ENCODE measurements at regions not wholly inside any gene's neighbourhood (a gene's known extent, or its start where the extent isn't known, plus 50 kb on each side); places are given as distances from the start of the nearest gene placed in this dataset.
A peak's percentile ranks its signal among the peaks of the same experiment; 100 is the strongest.

GRCh38 chr4:130485371-130485770 is 1389.4 kb downstream of the C4orf33 start:
- Histone ChIP-seq H3K9me3 (ENCODE audit: low read depth, low read length, poor library complexity, severe bottlenecking) (no peaks in the 10 kb centered on the region), H3K4me3 (ENCODE audit: low read depth, low read length, poor library complexity, severe bottlenecking) (no peak overlapping the region), H3K27ac (ENCODE audit: low read depth, low read length, poor library complexity, severe bottlenecking) (no peak overlapping the region), H3K4me1 (ENCODE audit: insufficient read depth, low read length, poor library complexity, severe bottlenecking) (no peaks in the 10 kb centered on the region), H3K36me3 (ENCODE audit: insufficient read depth, low read length, poor library complexity, severe bottlenecking) (no peaks in the 10 kb centered on the region), H3K27me3 (replicated peaks; ENCODE audit: insufficient read depth, low read depth, low read length, poor library complexity) (no peaks in the 10 kb centered on the region)
- ChIA-PET CTCF (no interaction called here), POLR2A (ENCODE audit: low non-redundant PET) (no interaction called here)
- intact Hi-C loops (cut with micrococcal nuclease; ENCODE audit: unreplicated experiment): no loop called here
- DNase-seq (ENCODE audit: low spot score): no peak
- no peak for TF ChIP-seq EZH2 (IDR thresholded peaks at IDR 0.05; ENCODE audit: borderline replicate concordance, low read depth, low read length, poor library complexity, severe bottlenecking)
- no peak for TF ChIP-seq CTCF (conservative IDR thresholded peaks at IDR 0.05; ENCODE audit: low read depth, low read length)
- no TSS peak for BruUV-seq (replicated peaks)

GRCh38 chr4:130486186-130486585 is 1390.2 kb downstream of the C4orf33 start:
- no peak for TF ChIP-seq CTCF (conservative IDR thresholded peaks at IDR 0.05; ENCODE audit: low read depth, low read length)
- no peaks in the 10 kb centered on the region for H3K27me3 ChIP-seq (replicated peaks; ENCODE audit: insufficient read depth, low read depth, low read length, poor library complexity)
- H3K4me1 ChIP-seq (ENCODE audit: insufficient read depth, low read length, poor library complexity, severe bottlenecking): no peaks in the 10 kb centered on the region
- CTCF ChIA-PET: interaction anchor here (0.6 kb wide), 1 partner anchor 475 kb away, joined by 6 read pairs; no protein-coding TSS in a partner anchor
- BruUV-seq (replicated peaks): no TSS peak
- no peaks in the 10 kb centered on the region for H3K36me3 ChIP-seq (ENCODE audit: insufficient read depth, low read length, poor library complexity, severe bottlenecking)
- H3K27ac ChIP-seq (ENCODE audit: low read depth, low read length, poor library complexity, severe bottlenecking): no peak overlapping the region
- POLR2A ChIA-PET (ENCODE audit: low non-redundant PET): no interaction called here
- no peaks in the 10 kb centered on the region for H3K9me3 ChIP-seq (ENCODE audit: low read depth, low read length, poor library complexity, severe bottlenecking)
- peak; percentile 17 for DNase-seq (ENCODE audit: low spot score)
- H3K4me3 ChIP-seq (ENCODE audit: low read depth, low read length, poor library complexity, severe bottlenecking): no peak overlapping the region
- intact Hi-C loops (cut with micrococcal nuclease; ENCODE audit: unreplicated experiment): no loop called here

GRCh38 chr4:130486841-130487240 is 1390.9 kb downstream of the C4orf33 start:
- intact Hi-C loops (cut with micrococcal nuclease; ENCODE audit: unreplicated experiment): no loop called here
- no peak overlapping the region for H3K27ac ChIP-seq (ENCODE audit: low read depth, low read length, poor library complexity, severe bottlenecking)
- TF ChIP-seq CTCF (conservative IDR thresholded peaks at IDR 0.05; ENCODE audit: low read depth, low read length): no peak
- TF ChIP-seq EZH2 (IDR thresholded peaks at IDR 0.05; ENCODE audit: borderline replicate concordance, low read depth, low read length, poor library complexity, severe bottlenecking): no peak
- ChIA-PET POLR2A (ENCODE audit: low non-redundant PET) (no interaction called here), CTCF (no interaction called here)
- H3K36me3 ChIP-seq (ENCODE audit: insufficient read depth, low read length, poor library complexity, severe bottlenecking): no peaks in the 10 kb centered on the region
- no peak overlapping the region for H3K4me3 ChIP-seq (ENCODE audit: low read depth, low read length, poor library complexity, severe bottlenecking)
- no peak for DNase-seq (ENCODE audit: low spot score)
- no peaks in the 10 kb centered on the region for H3K9me3 ChIP-seq (ENCODE audit: low read depth, low read length, poor library complexity, severe bottlenecking)
- H3K4me1 ChIP-seq (ENCODE audit: insufficient read depth, low read length, poor library complexity, severe bottlenecking): no peaks in the 10 kb centered on the region
- H3K27me3 ChIP-seq (replicated peaks; ENCODE audit: insufficient read depth, low read depth, low read length, poor library complexity): no peaks in the 10 kb centered on the region
- no TSS peak for BruUV-seq (replicated peaks)

Data from A673 (cell line).